ENCODE measurements at regions not wholly inside any gene's neighbourhood (a gene's known extent, or its start where the extent isn't known, plus 50 kb on each side); places are given as distances from the start of the nearest gene placed in this dataset.

DNA sequence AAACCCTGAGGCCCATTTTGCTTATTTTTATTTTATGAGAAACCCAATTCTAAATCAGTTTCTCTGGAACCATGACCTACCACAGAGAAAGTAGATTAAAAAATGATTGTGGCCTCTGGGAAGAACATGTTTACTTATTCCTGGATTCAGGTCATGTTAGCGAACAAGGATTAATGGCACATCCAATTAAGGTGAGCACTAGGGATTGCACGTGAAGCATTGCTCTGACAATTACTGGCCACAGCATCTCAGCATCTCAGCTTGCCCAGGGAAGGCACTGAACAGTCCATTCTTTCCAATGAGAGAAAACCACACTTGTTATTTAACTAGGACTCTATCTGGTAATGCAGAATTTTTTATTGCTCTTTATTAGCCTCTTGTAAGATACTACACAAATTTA is 119.8 kb downstream of the ZNF330 start:
- TF ChIP-seq CTCF (IDR thresholded peaks at IDR 0.05; ENCODE audit: low read depth, low read length, poor library complexity, severe bottlenecking) (no peak), EZH2phosphoT487 (IDR thresholded peaks at IDR 0.05; ENCODE audit: borderline replicate concordance, low read length) (no peak)
